ENCODE measurements at regions not wholly inside any gene's neighbourhood (a gene's known extent, or its start where the extent isn't known, plus 50 kb on each side); places are given as distances from the start of the nearest gene placed in this dataset.
A peak's percentile ranks its signal among the peaks of the same experiment; 100 is the strongest.

DNA sequence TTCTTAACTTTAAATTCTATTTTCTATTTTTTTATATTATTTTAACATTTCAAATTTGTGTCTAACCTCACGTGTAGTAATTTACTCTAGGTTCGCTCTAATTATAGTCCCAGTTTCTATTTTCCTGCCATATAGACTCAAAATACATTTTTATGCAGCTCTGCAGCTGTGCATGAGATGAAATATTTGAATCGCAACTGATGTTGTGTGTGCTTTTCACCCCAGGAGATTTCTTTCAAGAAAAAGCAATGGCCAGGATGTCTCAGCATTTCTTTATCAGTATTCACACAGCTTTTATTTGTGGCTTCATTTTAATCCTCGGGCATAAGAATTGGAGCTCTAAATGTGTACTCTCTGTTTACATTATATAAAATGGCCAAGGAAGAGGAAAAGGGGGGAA is 157.6 kb downstream of the HDGFL1 start:
- TF ChIP-seq, protein P1, sequence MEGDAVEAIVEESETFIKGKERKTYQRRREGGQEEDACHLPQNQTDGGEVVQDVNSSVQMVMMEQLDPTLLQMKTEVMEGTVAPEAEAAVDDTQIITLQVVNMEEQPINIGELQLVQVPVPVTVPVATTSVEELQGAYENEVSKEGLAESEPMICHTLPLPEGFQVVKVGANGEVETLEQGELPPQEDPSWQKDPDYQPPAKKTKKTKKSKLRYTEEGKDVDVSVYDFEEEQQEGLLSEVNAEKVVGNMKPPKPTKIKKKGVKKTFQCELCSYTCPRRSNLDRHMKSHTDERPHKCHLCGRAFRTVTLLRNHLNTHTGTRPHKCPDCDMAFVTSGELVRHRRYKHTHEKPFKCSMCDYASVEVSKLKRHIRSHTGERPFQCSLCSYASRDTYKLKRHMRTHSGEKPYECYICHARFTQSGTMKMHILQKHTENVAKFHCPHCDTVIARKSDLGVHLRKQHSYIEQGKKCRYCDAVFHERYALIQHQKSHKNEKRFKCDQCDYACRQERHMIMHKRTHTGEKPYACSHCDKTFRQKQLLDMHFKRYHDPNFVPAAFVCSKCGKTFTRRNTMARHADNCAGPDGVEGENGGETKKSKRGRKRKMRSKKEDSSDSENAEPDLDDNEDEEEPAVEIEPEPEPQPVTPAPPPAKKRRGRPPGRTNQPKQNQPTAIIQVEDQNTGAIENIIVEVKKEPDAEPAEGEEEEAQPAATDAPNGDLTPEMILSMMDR (IDR thresholded peaks at IDR 0.05; ENCODE audit: unreplicated experiment): no peak
- peaks cover 4% of the 10 kb centered on the region for H3K36me3 Mint-ChIP-seq (ENCODE audit: insufficient read depth)
- DNase-seq (ENCODE audit: low spot score, unreplicated experiment): no peak
- no peak overlapping the region for H3K4me3 Mint-ChIP-seq (ENCODE audit: low read depth)
- no peaks in the 10 kb centered on the region for H3K27me3 Mint-ChIP-seq
- H3K9me3 Mint-ChIP-seq (ENCODE audit: low read depth): peaks cover 14% of the 10 kb centered on the region
- no peak overlapping the region for H3K27ac Mint-ChIP-seq
- peaks cover 6% of the 10 kb centered on the region for H3K4me1 Mint-ChIP-seq (ENCODE audit: low read depth)

DNA sequence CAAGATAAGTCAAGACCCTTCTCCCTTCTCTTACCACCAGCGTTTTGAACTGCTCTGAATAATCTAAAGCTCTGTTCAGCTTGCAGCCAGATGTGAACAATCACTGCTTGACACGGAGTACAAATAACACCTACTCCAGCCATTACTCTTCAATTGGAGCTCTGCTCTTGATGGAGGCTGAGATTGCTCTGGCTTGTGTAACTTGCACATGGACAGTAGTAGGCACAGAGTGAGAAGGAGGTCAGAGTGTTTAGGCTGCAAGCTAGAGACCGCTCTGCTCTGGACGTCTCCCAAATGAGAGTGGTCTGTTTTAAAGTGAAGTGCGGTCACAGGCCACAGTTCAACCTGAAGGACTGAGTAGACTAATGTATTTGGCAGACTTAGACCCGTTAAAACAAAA is 158.3 kb downstream of the HDGFL1 start:
- H3K4me1 Mint-ChIP-seq (ENCODE audit: low read depth): peaks cover 6% of the 10 kb centered on the region
- TF ChIP-seq, protein P1 (IDR thresholded peaks at IDR 0.05; ENCODE audit: unreplicated experiment): no peak
- no peak for DNase-seq (ENCODE audit: low spot score, unreplicated experiment)
- H3K36me3 Mint-ChIP-seq (ENCODE audit: insufficient read depth): peaks cover 3% of the 10 kb centered on the region
- H3K9me3 Mint-ChIP-seq (ENCODE audit: low read depth): peaks cover 13% of the 10 kb centered on the region
- no peak overlapping the region for H3K27ac Mint-ChIP-seq
- H3K4me3 Mint-ChIP-seq (ENCODE audit: low read depth): no peak overlapping the region
- no peaks in the 10 kb centered on the region for H3K27me3 Mint-ChIP-seq

DNA sequence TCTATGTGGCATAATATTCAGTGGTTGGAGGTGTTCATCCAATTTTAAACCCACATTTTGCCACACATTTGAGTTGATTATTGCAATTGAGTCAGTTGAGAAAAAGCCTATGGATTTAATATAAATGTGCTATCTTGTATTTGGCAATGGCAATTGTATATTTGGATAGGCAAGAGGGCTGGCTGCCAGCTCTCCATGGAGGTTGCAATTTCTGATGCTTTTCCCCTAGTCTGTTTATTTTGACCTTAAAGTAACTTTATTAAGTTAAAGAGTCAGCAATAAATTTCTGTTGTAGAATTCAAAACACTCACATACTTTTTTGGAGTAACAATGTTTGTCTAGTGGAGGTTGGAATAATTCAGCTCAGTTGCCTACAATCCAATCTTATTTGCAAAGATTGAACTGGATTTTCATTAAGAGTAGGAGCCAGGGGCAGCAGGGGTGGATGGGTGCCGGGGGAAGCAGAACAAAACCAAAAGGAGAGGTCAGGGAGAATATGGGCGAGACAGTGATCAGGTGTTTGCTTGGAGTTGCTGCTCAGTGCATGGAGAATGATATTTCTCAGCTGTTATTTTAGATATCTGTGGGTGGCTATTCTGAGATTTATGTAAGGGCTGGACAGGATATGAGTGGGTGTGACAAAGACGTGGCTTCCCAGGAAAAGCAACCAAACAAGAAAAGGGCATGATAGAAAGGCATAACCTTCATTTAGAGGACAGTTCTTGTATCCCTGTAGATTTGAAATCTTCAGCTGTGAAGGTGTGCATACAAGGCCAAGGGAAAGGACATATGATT is 163.0 kb downstream of the HDGFL1 start:
- H3K27me3 Mint-ChIP-seq: no peaks in the 10 kb centered on the region
- peaks cover 2% of the 10 kb centered on the region for H3K36me3 Mint-ChIP-seq (ENCODE audit: insufficient read depth)
- TF ChIP-seq, protein P1 (IDR thresholded peaks at IDR 0.05; ENCODE audit: unreplicated experiment): no peak
- H3K4me1 Mint-ChIP-seq (ENCODE audit: low read depth): peaks cover 7% of the 10 kb centered on the region
- H3K4me3 Mint-ChIP-seq (ENCODE audit: low read depth): no peak overlapping the region
- H3K27ac Mint-ChIP-seq: no peak overlapping the region
- peaks cover 8% of the 10 kb centered on the region for H3K9me3 Mint-ChIP-seq (ENCODE audit: low read depth)
- DNase-seq (ENCODE audit: low spot score, unreplicated experiment): no peak

DNA sequence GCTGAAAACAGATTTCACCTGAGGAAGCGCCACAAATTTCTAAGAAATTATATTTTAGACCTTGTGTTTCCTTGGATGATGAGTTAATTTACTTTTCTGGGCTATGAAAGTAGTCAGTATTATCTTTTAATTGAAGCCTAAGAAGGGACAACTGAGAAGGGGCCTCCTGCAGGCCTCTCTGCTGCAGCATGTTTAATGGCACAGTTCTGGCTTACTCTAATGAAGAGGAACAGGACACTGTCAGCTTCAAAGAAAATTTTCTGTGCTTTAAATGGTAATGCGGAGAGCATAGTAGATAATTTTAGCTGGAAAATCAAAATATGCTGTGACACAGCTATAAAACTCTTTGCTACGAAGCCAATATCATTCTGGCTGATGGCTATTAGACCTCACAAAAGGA is 167.4 kb downstream of the HDGFL1 start:
- peaks cover 4% of the 10 kb centered on the region for H3K4me1 Mint-ChIP-seq (ENCODE audit: low read depth)
- H3K36me3 Mint-ChIP-seq (ENCODE audit: insufficient read depth): peaks cover 2% of the 10 kb centered on the region
- DNase-seq (ENCODE audit: low spot score, unreplicated experiment): no peak
- H3K9me3 Mint-ChIP-seq (ENCODE audit: low read depth): peaks cover 8% of the 10 kb centered on the region
- no peak overlapping the region for H3K27ac Mint-ChIP-seq
- no peaks in the 10 kb centered on the region for H3K27me3 Mint-ChIP-seq
- no peak overlapping the region for H3K4me3 Mint-ChIP-seq (ENCODE audit: low read depth)
- TF ChIP-seq, protein P1 (IDR thresholded peaks at IDR 0.05; ENCODE audit: unreplicated experiment): no peak

DNA sequence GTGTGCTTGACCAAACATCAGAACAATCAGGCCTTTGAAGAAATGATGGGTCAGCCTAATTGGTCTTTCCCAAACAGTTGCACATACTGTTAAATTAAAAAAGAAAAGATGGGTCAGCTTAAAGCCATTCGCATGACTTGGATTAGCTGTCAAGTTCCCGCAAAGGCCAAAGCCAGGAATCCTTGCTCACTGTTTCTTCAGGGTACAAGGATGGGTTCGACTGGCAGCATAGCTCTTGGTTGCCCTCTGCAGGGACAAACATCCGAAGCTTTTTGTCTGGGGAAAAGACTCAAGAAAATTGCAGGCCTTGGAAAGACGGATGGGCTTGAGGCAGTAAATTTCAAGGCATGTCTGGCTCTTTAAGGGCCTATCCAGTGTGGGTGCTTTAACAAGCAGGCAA is 168.0 kb downstream of the HDGFL1 start:
- Mint-ChIP-seq H3K4me1 (ENCODE audit: low read depth) (peaks cover 4% of the 10 kb centered on the region), H3K9me3 (ENCODE audit: low read depth) (peaks cover 11% of the 10 kb centered on the region), H3K4me3 (ENCODE audit: low read depth) (no peak overlapping the region), H3K27ac (peak overlapping the region; percentile 35), H3K36me3 (ENCODE audit: insufficient read depth) (peaks cover 2% of the 10 kb centered on the region), H3K27me3 (no peaks in the 10 kb centered on the region)
- DNase-seq (ENCODE audit: low spot score, unreplicated experiment): peak; percentile 16
- TF ChIP-seq, protein P1 (IDR thresholded peaks at IDR 0.05; ENCODE audit: unreplicated experiment): peak; percentile 65

All from progenitor cell of endocrine pancreas (in vitro differentiated cells).